ENCODE measurements at regions not wholly inside any gene's neighbourhood (a gene's known extent, or its start where the extent isn't known, plus 50 kb on each side); places are given as distances from the start of the nearest gene placed in this dataset.
"Not testable (repeated sequence)": the region's sequence is repeated elsewhere in the genome, so short reads cannot be mapped to it uniquely, and the experiment has no call there.

- no peaks in the 10 kb centered on the region for H3K4me1 ChIP-seq
- no peak for TF ChIP-seq CTCF (IDR thresholded peaks at IDR 0.05)
- H3K27ac ChIP-seq: no peak overlapping the region
- no peak overlapping the region for H3K4me3 ChIP-seq
- H3K27me3 ChIP-seq: no peaks in the 10 kb centered on the region
- H3K36me3 ChIP-seq: no peaks in the 10 kb centered on the region
- H3K9me3 ChIP-seq: peaks cover 7% of the 10 kb centered on the region
- DNase-seq (peak; percentile 17), ATAC-seq (no peak)
- intact Hi-C loops (cut with DNase I): no loop called here
Observed at GRCh38 chr13:111491659-111492058, 171.2 kb downstream of the TEX29 start.

- intact Hi-C loops (cut with DNase I): no loop called here
- H3K27me3 ChIP-seq: no peaks in the 10 kb centered on the region
- H3K36me3 ChIP-seq: no peaks in the 10 kb centered on the region
- no peak overlapping the region for H3K27ac ChIP-seq
- H3K4me1 ChIP-seq: no peaks in the 10 kb centered on the region
- TF ChIP-seq CTCF (IDR thresholded peaks at IDR 0.05): no peak
- DNase-seq: peak; percentile 23
- ATAC-seq: no peak
- H3K9me3 ChIP-seq: no peaks in the 10 kb centered on the region
- H3K4me3 ChIP-seq: no peak overlapping the region
Observed at GRCh38 chr13:111492341-111492950, 172.0 kb downstream of the TEX29 start.

GRCh38 chr13:111492958-111493357 lies 172.5 kb downstream of the TEX29 start:
- Histone ChIP-seq H3K4me1 (no peaks in the 10 kb centered on the region), H3K27me3 (no peaks in the 10 kb centered on the region), H3K9me3 (no peaks in the 10 kb centered on the region), H3K27ac (no peak overlapping the region), H3K36me3 (no peaks in the 10 kb centered on the region), H3K4me3 (no peak overlapping the region)
- intact Hi-C loops (cut with DNase I): no loop called here
- no peak for TF ChIP-seq CTCF (IDR thresholded peaks at IDR 0.05)
- DNase-seq: no peak
- no peak for ATAC-seq

GRCh38 chr13:111493468-111493867 lies 173.0 kb downstream of the TEX29 start:
- no peak overlapping the region for H3K4me3 ChIP-seq
- H3K9me3 ChIP-seq: no peaks in the 10 kb centered on the region
- no peaks in the 10 kb centered on the region for H3K4me1 ChIP-seq
- H3K36me3 ChIP-seq: no peaks in the 10 kb centered on the region
- intact Hi-C loops (cut with DNase I): no loop called here
- H3K27ac ChIP-seq: no peak overlapping the region
- peak; percentile 9 for DNase-seq
- TF ChIP-seq CTCF (IDR thresholded peaks at IDR 0.05): no peak
- no peak for ATAC-seq
- no peaks in the 10 kb centered on the region for H3K27me3 ChIP-seq

GRCh38 chr13:111494641-111495040 lies 174.2 kb downstream of the TEX29 start:
- no peaks in the 10 kb centered on the region for H3K4me1 ChIP-seq
- H3K9me3 ChIP-seq: no peaks in the 10 kb centered on the region
- intact Hi-C loops (cut with DNase I): no loop called here
- no peaks in the 10 kb centered on the region for H3K36me3 ChIP-seq
- TF ChIP-seq CTCF (IDR thresholded peaks at IDR 0.05): no peak
- ATAC-seq: no peak
- no peaks in the 10 kb centered on the region for H3K27me3 ChIP-seq
- DNase-seq: peak; percentile 49
- no peak overlapping the region for H3K27ac ChIP-seq
- H3K4me3 ChIP-seq: no peak overlapping the region

GRCh38 chr13:111501596-111502535 lies 181.4 kb downstream of the TEX29 start:
- H3K4me1 ChIP-seq; H3K27ac ChIP-seq; intact Hi-C loops (cut with DNase I); H3K27me3 ChIP-seq; H3K36me3 ChIP-seq; DNase-seq; ATAC-seq; H3K4me3 ChIP-seq; H3K9me3 ChIP-seq: not testable (repeated sequence)

Data from upper lobe of right lung (tissue), 1 donor.